GM12878 (cell line): ENCODE measurements at regions not wholly inside any gene's neighbourhood (a gene's known extent, or its start where the extent isn't known, plus 50 kb on each side); places are given as distances from the start of the nearest gene placed in this dataset.

Experiments
- ATAC-seq: fragments of 200-7000 bp; cut with Tn5 transposase; 3 replicates; pipeline ENCODE4 v1.9.1; 2020; ENCODE audit warnings: mild to moderate bottlenecking, moderate library complexity
- BruUV-seq: library from RNA; stranded (reverse); fragments of 400-500 nt; replicated peaks from 2 replicates; lab custom pipeline; 2021; lab: Mats Ljungman, UMichigan
- CTCF ChIA-PET: fragments of 300-600 bp; sonication (Branson Sonifier 250); formaldehyde crosslinking; extraction: SDS; loops from one replicate; lab custom pipeline; 2021; ENCODE audit warnings: inconsistent platforms; lab: Yijun Ruan, JAX
- POLR2A ChIA-PET: fragments of 350-600 bp; formaldehyde crosslinking; extraction: SDS; loops from one replicate; lab custom pipeline; 2021; ENCODE audit warnings: inconsistent platforms; lab: Charles Lee
- RAD21 ChIA-PET: fragments of 300-600 bp; sonication (Branson Sonifier 250); formaldehyde crosslinking; loops from one replicate; lab custom pipeline; 2023; ENCODE audit warnings: antibody characterized with exemption; ENCODE audit not compliant: unreplicated experiment; lab: Charles Lee
- SMC1A ChIA-PET: fragments of 300-600 bp; sonication (Branson Sonifier 250); formaldehyde crosslinking; loops from one replicate; lab custom pipeline; 2023; ENCODE audit not compliant: unreplicated experiment, uncharacterized antibody; lab: Charles Lee
- DNase-seq: peaks from one replicate; pipeline ENCODE4 v3.0.0-alpha.2; 2011; ENCODE audit warnings: low read depth, low spot score
- FAIRE-seq: peaks from 3 replicates; lab custom pipeline; 2011; peaks lifted over from hg19 to GRCh38; lab: Jason Lieb, UNC
- H2AFZ ChIP-seq: 2 replicates; pipeline ENCODE4 v1.6.0; 2011; ENCODE audit warnings: low read depth, low read length, control low read depth; ENCODE audit not compliant: control insufficient read depth
- H3K27ac ChIP-seq: 2 replicates; pipeline ENCODE4 v1.5.1; 2011; ENCODE audit warnings: control low read depth; ENCODE audit not compliant: control insufficient read depth, insufficient read depth
- H3K27me3 ChIP-seq, 2 experiments: replicated peaks in 1 of 2; 2 replicates each; pipeline versions ENCODE4 v1.6.0 to v1.6.1; 2011; ENCODE audit warnings: low read length in 1 of 2; ENCODE audit not compliant: control insufficient read depth in 2 of 2, insufficient read depth in 2 of 2
- H3K36me3 ChIP-seq, 2 experiments: 2 replicates each; pipeline ENCODE4 v1.5.1; 2011; ENCODE audit warnings: low read length in 1 of 2; ENCODE audit not compliant: control insufficient read depth in 2 of 2, insufficient read depth in 2 of 2
- H3K4me1 ChIP-seq: 2 replicates; pipeline ENCODE4 v1.6.1; 2011; ENCODE audit warnings: mild to moderate bottlenecking, low read length, moderate library complexity, mixed read lengths; ENCODE audit not compliant: control insufficient read depth, insufficient read depth
- H3K4me2 ChIP-seq: 2 replicates; pipeline ENCODE4 v1.6.0; 2011; ENCODE audit warnings: control low read depth; ENCODE audit not compliant: control insufficient read depth, insufficient read depth
- H3K4me3 ChIP-seq: fragments of 200-600 bp; sonication (generic); 2 replicates; pipeline ENCODE4 v1.5.1; 2016
- H3K79me2 ChIP-seq: 2 replicates; pipeline ENCODE4 v1.6.0; 2011; ENCODE audit warnings: low read length; ENCODE audit not compliant: control insufficient read depth, insufficient read depth
- H3K9ac ChIP-seq: 2 replicates; pipeline ENCODE4 v1.8.0; 2011; ENCODE audit warnings: low read length, control low read depth, mixed read lengths; ENCODE audit not compliant: control insufficient read depth, insufficient read depth
- H3K9me3 ChIP-seq: replicated peaks from 3 replicates; pipeline ENCODE4 v1.5.1; 2011; ENCODE audit warnings: mild to moderate bottlenecking, low read length; ENCODE audit not compliant: control insufficient read depth, insufficient read depth
- H4K20me1 ChIP-seq: 2 replicates; pipeline ENCODE4 v1.6.0; 2011; ENCODE audit not compliant: control insufficient read depth, insufficient read depth
- BCL11A ChIP-seq: IDR thresholded peaks from 2 replicates; pipeline ENCODE4 v1.6.1; 2011; ENCODE audit warnings: low read depth, low read length
- BHLHE40 ChIP-seq, 2 experiments: fragments of 450-650 bp in 1 of 2; IDR thresholded peaks; 2 replicates each; pipeline ENCODE4 v1.6.1; 2011 to 2017; ENCODE audit warnings: low read depth in 2 of 2, borderline replicate concordance in 1 of 2, improper control_type of control experiment in 1 of 2, low read length in 1 of 2, mild to moderate bottlenecking in 1 of 2
- CHD1 ChIP-seq: IDR thresholded peaks from 2 replicates; pipeline ENCODE4 v1.6.1; 2012; ENCODE audit warnings: low read depth, low read length, improper control_type of control experiment
- DPF2 ChIP-seq: fragments of 450-650 bp; IDR thresholded peaks from 2 replicates; pipeline ENCODE4 v1.6.1; 2017; ENCODE audit warnings: mild to moderate bottlenecking
- FOS ChIP-seq: IDR thresholded peaks from 3 replicates; pipeline ENCODE4 v1.6.1; 2011; ENCODE audit warnings: borderline replicate concordance; ENCODE audit not compliant: insufficient read length; ENCODE audit errors: extremely low read depth
- IKZF1 ChIP-seq: fragments of 450-650 bp; conservative IDR thresholded peaks from 2 replicates; pipeline ENCODE4 v1.6.1; 2017; ENCODE audit warnings: antibody characterized with exemption, mild to moderate bottlenecking
- MTA3 ChIP-seq: IDR thresholded peaks from 2 replicates; pipeline ENCODE4 v1.6.1; 2012; ENCODE audit warnings: low read length, inconsistent platforms, borderline replicate concordance
- MXI1 ChIP-seq: fragments of 150-350 bp; IDR thresholded peaks from 2 replicates; pipeline ENCODE4 v1.6.1; 2011; ENCODE audit warnings: low read depth, mild to moderate bottlenecking, inconsistent platforms, low read length, improper control_type of control experiment
- PML ChIP-seq: IDR thresholded peaks from 2 replicates; pipeline ENCODE4 v1.6.1; 2012; ENCODE audit warnings: low read length, inconsistent platforms
- RELB ChIP-seq: fragments of 450-650 bp; IDR thresholded peaks from 2 replicates; pipeline ENCODE4 v1.6.1; 2017; ENCODE audit warnings: low read depth, mild to moderate bottlenecking, moderate library complexity
- SPI1 ChIP-seq: IDR thresholded peaks from 2 replicates; pipeline ENCODE4 v1.6.1; 2011; ENCODE audit warnings: low read depth, mild to moderate bottlenecking, low read length, moderate library complexity, borderline replicate concordance; ENCODE audit not compliant: insufficient read depth
- YBX1 ChIP-seq: fragments of 450-650 bp; IDR thresholded peaks from 2 replicates; pipeline ENCODE4 v1.6.1; 2016; ENCODE audit warnings: antibody characterized with exemption
- ZNF217 ChIP-seq: fragments of 450-650 bp; IDR thresholded peaks from 2 replicates; pipeline ENCODE4 v1.6.1; 2017; ENCODE audit warnings: antibody characterized with exemption, mild to moderate bottlenecking
- WGBS: methylation state at CpG from one replicate; pipeline ENCODE4 v1.1.6; 2016; ENCODE audit warnings: low lambda C conversion rate; ENCODE audit not compliant: insufficient replicate concordance, insufficient coverage; ENCODE audit errors: missing lambda C conversion rate; 5-methylcytosine and 5-hydroxymethylcytosine counted together
- in situ Hi-C: fragments of 300-500 bp; cut with MboI; formaldehyde crosslinking; loops from 9 replicates; pipeline ENCODE4 v1.14.3; 2018; ENCODE audit warnings: mixed read lengths
- intact Hi-C: fragments of 100-400 bp; cut with micrococcal nuclease; formaldehyde crosslinking; loops from one replicate; pipeline ENCODE4 v1.14.2; 2022; ENCODE audit not compliant: unreplicated experiment

- DNase-seq (no peak), ATAC-seq (no peak), FAIRE-seq (no peak)
- no peak overlapping the region for H3K9ac ChIP-seq
- peaks cover 43% of the 10 kb centered on the region for H3K4me1 ChIP-seq
- H3K4me2 ChIP-seq: 0 out of 2 replicates have a peak overlapping the region, but pooled peaks have one; percentile 38
- BruUV-seq: no TSS peak
- 89% methylated on average over 5 of the region's 5 CpGs for WGBS
- SMC1A ChIA-PET: interaction anchor here (0.9 to 6.3 kb wide), 11 partner anchors 9 to 183 kb away, joined by 3 to 74 read pairs (median 6); no protein-coding TSS in a partner anchor
- intact Hi-C loops (no loop called here), in situ Hi-C loops (no loop called here)
- H3K36me3 ChIP-seq: no peaks in the 10 kb centered on the region; a peak in 1 of 4 replicates
- no peaks in the 10 kb centered on the region for H3K9me3 ChIP-seq
- H4K20me1 ChIP-seq: no peaks in the 10 kb centered on the region
- H3K79me2 ChIP-seq: peaks cover 75% of the 10 kb centered on the region
- RAD21 ChIA-PET: interaction anchor here (1.1 to 4.6 kb wide), 5 partner anchors 8 to 79 kb away, joined by 3 to 44 read pairs (median 7); no protein-coding TSS in a partner anchor
- H3K27me3 ChIP-seq: no peaks in the 10 kb centered on the region
- no peak overlapping the region; the same call in 1 of the 2 replicates for H2AFZ ChIP-seq
- H3K4me3 ChIP-seq: no peak overlapping the region
- POLR2A ChIA-PET: interaction anchor here (0.7 to 1.8 kb wide), 5 partner anchors 27 to 154 kb away, joined by 3 to 5 read pairs (median 3); no protein-coding TSS in a partner anchor
- H3K27ac ChIP-seq: peak overlapping the region; percentile 45
- CTCF ChIA-PET: interaction anchor here (0.7 to 1.1 kb wide), 5 partner anchors 10 to 76 kb away, joined by 3 to 4 read pairs (median 3); no protein-coding TSS in a partner anchor
- TF ChIP-seq FOS (no peak), MXI1 (no peak), BCL11A (no peak), PML (no peak), DPF2 (no peak), SPI1 (no peak), YBX1 (no peak), ZNF217 (no peak), BHLHE40 (IDR thresholded peaks at IDR 0.05; ENCODE audit: borderline replicate concordance in 1 of 2, low read depth in 2 of 2, low read length in 1 of 2) (no peak), MTA3 (no peak), RELB (no peak), CHD1 (no peak), IKZF1 (no peak)
Observed at GRCh38 chr14:71475916-71476315, 456.3 kb upstream of the RGS6 start.
